Effector memory CD8-positive, alpha-beta T cell (primary cell): ENCODE measurements at regions not wholly inside any gene's neighbourhood (a gene's known extent, or its start where the extent isn't known, plus 50 kb on each side); places are given as distances from the start of the nearest gene placed in this dataset.

Experiments
- ATAC-seq: fragments of 150-1000 bp; cut with Tn5 transposase; replicated peaks from 2 replicates; pipeline ENCODE4 v1.10.0; 2021; ENCODE audit warnings: mild to moderate bottlenecking, moderate library complexity
- DNase-seq, 3 experiments: peaks; one replicate each; pipeline ENCODE4 v3.0.0; 2021
- H3K27ac Mint-ChIP-seq, 2 donors: one replicate each; pipeline ENCODE4 v1.8.0; 2022; ENCODE audit warnings: mild to moderate bottlenecking in 2 of 2, mixed read lengths in 2 of 2, moderate library complexity in 2 of 2
- H3K27me3 Mint-ChIP-seq, 2 donors: one replicate each; pipeline ENCODE4 v1.8.0; 2022; ENCODE audit warnings: mixed read lengths in 2 of 2
- H3K36me3 Mint-ChIP-seq: one replicate; pipeline ENCODE4 v1.8.0; 2022; ENCODE audit warnings: mild to moderate bottlenecking, moderate library complexity, mixed read lengths; ENCODE audit not compliant: insufficient read depth
- H3K4me1 Mint-ChIP-seq, 2 donors: one replicate each; pipeline ENCODE4 v1.8.0; 2022; ENCODE audit warnings: low read depth in 2 of 2, mixed read lengths in 2 of 2
- H3K4me3 Mint-ChIP-seq, 2 donors: one replicate each; pipeline ENCODE4 v1.8.0; 2022; ENCODE audit warnings: mild to moderate bottlenecking in 2 of 2, mixed read lengths in 2 of 2, moderate library complexity in 2 of 2
- H3K9me3 Mint-ChIP-seq, 2 donors: one replicate each; pipeline ENCODE4 v1.8.0; 2022; ENCODE audit warnings: mixed read lengths in 2 of 2

- Mint-ChIP-seq H3K9me3 (no peaks in the 10 kb centered on the region), H3K4me3 (no peak overlapping the region), H3K36me3 (peaks cover 3% of the 10 kb centered on the region)
Measured at GRCh38 chr15:62802612-62803011, 239.9 kb upstream of the TPM1 start.

GRCh38 chr15:62803856-62804400 lies 238.6 kb upstream of the TPM1 start:
- H3K4me3 Mint-ChIP-seq, result no peak overlapping the region
- DNase-seq (no peak), ATAC-seq (no peak)
- no peaks in the 10 kb centered on the region for H3K9me3 Mint-ChIP-seq
- H3K27me3 Mint-ChIP-seq, result peaks cover 7 to 10% of the 10 kb centered on the region in 2 donors
- H3K4me1 Mint-ChIP-seq, result no peaks in the 10 kb centered on the region
- peaks cover 3% of the 10 kb centered on the region for H3K36me3 Mint-ChIP-seq
- no peak overlapping the region for H3K27ac Mint-ChIP-seq

More at GRCh38 chr15:62802612-62803011, 239.9 kb upstream of the TPM1 start:
- H3K27me3 Mint-ChIP-seq, result peaks cover 11 to 13% of the 10 kb centered on the region in 2 donors
- no peak for DNase-seq
- H3K27ac Mint-ChIP-seq, result no peak overlapping the region
- no peak for ATAC-seq
- H3K4me1 Mint-ChIP-seq, result no peaks in the 10 kb centered on the region

GRCh38 chr15:62805502-62805901 lies 237.0 kb upstream of the TPM1 start:
- no peaks in the 10 kb centered on the region for H3K36me3 Mint-ChIP-seq
- no peak for ATAC-seq
- no peak overlapping the region for H3K4me3 Mint-ChIP-seq
- no peaks in the 10 kb centered on the region for H3K4me1 Mint-ChIP-seq
- H3K27ac Mint-ChIP-seq, result no peak overlapping the region
- no peak for DNase-seq
- H3K9me3 Mint-ChIP-seq, result no peaks in the 10 kb centered on the region
- peaks cover 7 to 23% of the 10 kb centered on the region in 2 donors for H3K27me3 Mint-ChIP-seq

GRCh38 chr15:62807539-62808130 lies 234.9 kb upstream of the TPM1 start:
- ATAC-seq (no peak), DNase-seq (no peak)
- Mint-ChIP-seq H3K9me3 (no peaks in the 10 kb centered on the region), H3K27ac (no peak overlapping the region), H3K27me3 (peaks cover 12 to 26% of the 10 kb centered on the region in 2 donors), H3K4me3 (no peak overlapping the region), H3K36me3 (no peaks in the 10 kb centered on the region), H3K4me1 (no peaks in the 10 kb centered on the region)

GRCh38 chr15:62809115-62809967 lies 233.2 kb upstream of the TPM1 start:
- H3K4me1 Mint-ChIP-seq, result no peaks in the 10 kb centered on the region
- H3K4me3 Mint-ChIP-seq, result no peak overlapping the region
- peaks cover 12 to 26% of the 10 kb centered on the region in 2 donors for H3K27me3 Mint-ChIP-seq
- H3K36me3 Mint-ChIP-seq, result no peaks in the 10 kb centered on the region
- no peak overlapping the region for H3K27ac Mint-ChIP-seq
- DNase-seq (no peak), ATAC-seq (no peak)
- H3K9me3 Mint-ChIP-seq, result no peaks in the 10 kb centered on the region

- no peaks in the 10 kb centered on the region for H3K9me3 Mint-ChIP-seq
- no peak overlapping the region for H3K27ac Mint-ChIP-seq
- no peak overlapping the region for H3K4me3 Mint-ChIP-seq
- H3K36me3 Mint-ChIP-seq, result no peaks in the 10 kb centered on the region
- H3K4me1 Mint-ChIP-seq, result no peaks in the 10 kb centered on the region
- DNase-seq (no peak), ATAC-seq (no peak)
- H3K27me3 Mint-ChIP-seq, result peaks cover 12 to 26% of the 10 kb centered on the region in 2 donors
Measured at GRCh38 chr15:62809968-62810260, 232.6 kb upstream of the TPM1 start.

GRCh38 chr15:62812515-62812835 lies 230.1 kb upstream of the TPM1 start:
- Mint-ChIP-seq H3K27ac (no peak overlapping the region), H3K9me3 (no peaks in the 10 kb centered on the region), H3K4me1 (no peaks in the 10 kb centered on the region), H3K4me3 (no peak overlapping the region), H3K36me3 (no peaks in the 10 kb centered on the region), H3K27me3 (peaks cover 5 to 16% of the 10 kb centered on the region in 2 donors)
- ATAC-seq (no peak), DNase-seq (no peak)

- ATAC-seq (no peak), DNase-seq (no peak)
- Mint-ChIP-seq H3K4me3 (no peak overlapping the region), H3K9me3 (no peaks in the 10 kb centered on the region), H3K27me3 (peaks cover 25 to 27% of the 10 kb centered on the region in 2 donors), H3K4me1 (no peaks in the 10 kb centered on the region), H3K36me3 (no peaks in the 10 kb centered on the region), H3K27ac (no peak overlapping the region)
Measured at GRCh38 chr15:62816342-62817069, 226.0 kb upstream of the TPM1 start.

GRCh38 chr15:62818691-62819090 lies 223.9 kb upstream of the TPM1 start:
- Mint-ChIP-seq H3K36me3 (no peaks in the 10 kb centered on the region), H3K9me3 (no peaks in the 10 kb centered on the region), H3K4me1 (no peaks in the 10 kb centered on the region), H3K27ac (no peak overlapping the region), H3K27me3 (peaks cover 24 to 42% of the 10 kb centered on the region in 2 donors), H3K4me3 (no peak overlapping the region)
- no peak for ATAC-seq
- no peak for DNase-seq

GRCh38 chr15:62821384-62822131 lies 221.0 kb upstream of the TPM1 start:
- no peak overlapping the region for H3K4me3 Mint-ChIP-seq
- H3K4me1 Mint-ChIP-seq, result no peaks in the 10 kb centered on the region
- H3K27me3 Mint-ChIP-seq, result peaks cover 33 to 59% of the 10 kb centered on the region in 2 donors
- no peak for ATAC-seq
- DNase-seq, result no peak
- no peaks in the 10 kb centered on the region for H3K9me3 Mint-ChIP-seq
- no peaks in the 10 kb centered on the region for H3K36me3 Mint-ChIP-seq
- no peak overlapping the region for H3K27ac Mint-ChIP-seq

- Mint-ChIP-seq H3K9me3 (no peaks in the 10 kb centered on the region), H3K27ac (no peak overlapping the region), H3K4me1 (no peaks in the 10 kb centered on the region), H3K4me3 (no peak overlapping the region), H3K36me3 (no peaks in the 10 kb centered on the region), H3K27me3 (peaks cover 37 to 65% of the 10 kb centered on the region in 2 donors)
- ATAC-seq (no peak), DNase-seq (no peak)
Measured at GRCh38 chr15:62822228-62822627, 220.3 kb upstream of the TPM1 start.

GRCh38 chr15:62823561-62823960 lies 219.0 kb upstream of the TPM1 start:
- Mint-ChIP-seq H3K4me1 (no peaks in the 10 kb centered on the region), H3K36me3 (no peaks in the 10 kb centered on the region), H3K27me3 (peaks cover 32 to 60% of the 10 kb centered on the region in 2 donors), H3K4me3 (no peak overlapping the region), H3K9me3 (no peaks in the 10 kb centered on the region), H3K27ac (no peak overlapping the region)
- DNase-seq (no peak), ATAC-seq (no peak)
